Muscle of leg (tissue), 3 donors: ENCODE measurements at regions not wholly inside any gene's neighbourhood (a gene's known extent, or its start where the extent isn't known, plus 50 kb on each side); places are given as distances from the start of the nearest gene placed in this dataset.

ENCODE experiments used
- DNase-seq: peaks from one replicate; pipeline ENCODE4 v3.0.0; 2013
- H3K27ac ChIP-seq: one replicate; pipeline ENCODE4 v1.5.1; 2013; ENCODE audit warnings: mild to moderate bottlenecking, low read length, control low read depth
- H3K27me3 ChIP-seq: one replicate; pipeline ENCODE4 v1.6.1; 2013; ENCODE audit warnings: low read length; ENCODE audit not compliant: control insufficient read depth, insufficient read depth
- H3K36me3 ChIP-seq: one replicate; pipeline ENCODE4 v1.6.1; 2013; ENCODE audit warnings: low read length; ENCODE audit not compliant: control insufficient read depth, insufficient read depth
- H3K4me1 ChIP-seq: one replicate; pipeline ENCODE4 v1.6.1; 2013; ENCODE audit warnings: low read length; ENCODE audit not compliant: control insufficient read depth, insufficient read depth
- H3K4me3 ChIP-seq: one replicate; pipeline ENCODE4 v1.5.1; 2013; ENCODE audit warnings: low read length, control low read depth
- H3K9me3 ChIP-seq: replicated peaks from 2 replicates; pipeline ENCODE4 v1.6.1; 2013; ENCODE audit warnings: low read depth, low read length; ENCODE audit not compliant: control insufficient read depth
- WGBS: methylation state at CpG from one replicate; pipeline ENCODE4 v1.1.5; 2013; ENCODE audit warnings: missing lambda C conversion rate; ENCODE audit not compliant: insufficient coverage; 5-methylcytosine and 5-hydroxymethylcytosine counted together

- no peak for DNase-seq
- 71% methylated on average over 2 of the region's 7 CpGs for WGBS
- Histone ChIP-seq H3K4me1 (peaks cover 12% of the 10 kb centered on the region), H3K27ac (no peak overlapping the region), H3K4me3 (no peak overlapping the region), H3K36me3 (no peaks in the 10 kb centered on the region), H3K27me3 (peaks cover 5% of the 10 kb centered on the region), H3K9me3 (no peaks in the 10 kb centered on the region)
Observed at GRCh38 chr6:3522561-3523260, 65.9 kb upstream of the SLC22A23 start.

- no peak for DNase-seq
- H3K4me3 ChIP-seq: no peak overlapping the region
- peaks cover 5% of the 10 kb centered on the region for H3K27me3 ChIP-seq
- H3K36me3 ChIP-seq: no peaks in the 10 kb centered on the region
- 72% methylated on average over 7 of the region's 10 CpGs for WGBS
- H3K9me3 ChIP-seq: no peaks in the 10 kb centered on the region
- peaks cover 16% of the 10 kb centered on the region for H3K4me1 ChIP-seq
- H3K27ac ChIP-seq: no peak overlapping the region
Observed at GRCh38 chr6:3520281-3521230, 63.7 kb upstream of the SLC22A23 start.

GRCh38 chr6:3518356-3519190 lies 61.7 kb upstream of the SLC22A23 start:
- 33% methylated on average over 11 of the region's 15 CpGs for WGBS
- no peaks in the 10 kb centered on the region for H3K36me3 ChIP-seq
- peaks cover 16% of the 10 kb centered on the region for H3K4me1 ChIP-seq
- H3K27me3 ChIP-seq: peaks cover 5% of the 10 kb centered on the region
- H3K9me3 ChIP-seq: no peaks in the 10 kb centered on the region
- H3K4me3 ChIP-seq: no peak overlapping the region
- no peak overlapping the region for H3K27ac ChIP-seq
- peak; percentile 39 for DNase-seq

GRCh38 chr6:3517350-3517749 lies 60.5 kb upstream of the SLC22A23 start:
- WGBS: 55% methylated on average over 3 of the region's 6 CpGs
- Histone ChIP-seq H3K4me3 (no peak overlapping the region), H3K27me3 (peaks cover 2% of the 10 kb centered on the region), H3K9me3 (no peaks in the 10 kb centered on the region), H3K27ac (no peak overlapping the region), H3K4me1 (peaks cover 16% of the 10 kb centered on the region), H3K36me3 (no peaks in the 10 kb centered on the region)
- DNase-seq: no peak

- Histone ChIP-seq H3K27me3 (peaks cover 4% of the 10 kb centered on the region), H3K4me3 (no peak overlapping the region), H3K4me1 (peaks cover 16% of the 10 kb centered on the region), H3K27ac (no peak overlapping the region), H3K36me3 (no peaks in the 10 kb centered on the region), H3K9me3 (no peaks in the 10 kb centered on the region)
- no peak for DNase-seq
- whole genome bisulfite sequencing: 84% methylated on average over 3 of the region's 5 CpGs
Observed at GRCh38 chr6:3516092-3516491, 59.2 kb upstream of the SLC22A23 start.

- WGBS: no CpG with 5 or more reads among the region's 1 CpG
- Histone ChIP-seq H3K27ac (no peak overlapping the region), H3K27me3 (peaks cover 5% of the 10 kb centered on the region), H3K36me3 (no peaks in the 10 kb centered on the region), H3K4me3 (no peak overlapping the region), H3K4me1 (peaks cover 16% of the 10 kb centered on the region), H3K9me3 (no peaks in the 10 kb centered on the region)
- DNase-seq: no peak
Observed at GRCh38 chr6:3515669-3516068, 58.8 kb upstream of the SLC22A23 start.

GRCh38 chr6:3513416-3513815 lies 56.6 kb upstream of the SLC22A23 start:
- Histone ChIP-seq H3K27me3 (peaks cover 8% of the 10 kb centered on the region), H3K9me3 (no peaks in the 10 kb centered on the region), H3K4me3 (no peak overlapping the region), H3K4me1 (peaks cover 9% of the 10 kb centered on the region), H3K36me3 (no peaks in the 10 kb centered on the region), H3K27ac (no peak overlapping the region)
- 58% methylated on average over 7 of the region's 9 CpGs for whole genome bisulfite sequencing
- DNase-seq: no peak

- H3K27me3 ChIP-seq: peaks cover 8% of the 10 kb centered on the region
Observed at GRCh38 chr6:3512832-3513231, 56.0 kb upstream of the SLC22A23 start.

GRCh38 chr6:3510617-3511016 lies 53.8 kb upstream of the SLC22A23 start:
- WGBS: 41% methylated on average over 4 of the region's 8 CpGs
- no peak for DNase-seq
- Histone ChIP-seq H3K4me1 (peaks cover 3% of the 10 kb centered on the region), H3K27me3 (peaks cover 8% of the 10 kb centered on the region), H3K9me3 (no peaks in the 10 kb centered on the region), H3K4me3 (no peak overlapping the region), H3K36me3 (no peaks in the 10 kb centered on the region), H3K27ac (no peak overlapping the region)

More at GRCh38 chr6:3512832-3513231, 56.0 kb upstream of the SLC22A23 start:
- Histone ChIP-seq H3K4me1 (peaks cover 4% of the 10 kb centered on the region), H3K9me3 (no peaks in the 10 kb centered on the region), H3K4me3 (no peak overlapping the region), H3K36me3 (no peaks in the 10 kb centered on the region), H3K27ac (no peak overlapping the region)
- DNase-seq: no peak
- 94% methylated on average over 5 of the region's 5 CpGs for WGBS

GRCh38 chr6:3510178-3510577 lies 53.3 kb upstream of the SLC22A23 start:
- Histone ChIP-seq H3K4me1 (peaks cover 7% of the 10 kb centered on the region), H3K36me3 (no peaks in the 10 kb centered on the region), H3K27me3 (peaks cover 8% of the 10 kb centered on the region)

More at GRCh38 chr6:3510178-3510577, 53.3 kb upstream of the SLC22A23 start:
- no peak overlapping the region for H3K4me3 ChIP-seq
- no peak for DNase-seq
- no peak overlapping the region for H3K27ac ChIP-seq
- H3K9me3 ChIP-seq: no peaks in the 10 kb centered on the region
- 33% methylated on average over 1 of the region's 1 CpG for WGBS
